A549 (cell line): ENCODE measurements at regions not wholly inside any gene's neighbourhood (a gene's known extent, or its start where the extent isn't known, plus 50 kb on each side); places are given as distances from the start of the nearest gene placed in this dataset.

ENCODE experiments used
- CTCF ChIP-seq: fragments of >200 bp; sonication (Bioruptor Twin); formaldehyde crosslinking; IDR thresholded peaks from 3 replicates; pipeline ENCODE4 v1.5.1; 2016
- EP300 ChIP-seq, 2 experiments: fragments of >200 bp; sonication (Bioruptor Twin); formaldehyde crosslinking; IDR thresholded peaks; 2 replicates in 1 of 2; 3 replicates in 1 of 2; pipeline ENCODE4 v1.6.1; 2016 to 2017
- FOXS1 ChIP-seq: fragments of 250-450 bp; sonication (Bioruptor Pico); IDR thresholded peaks from 2 replicates; pipeline ENCODE4 v1.5.0; 2020; ENCODE audit warnings: mild to moderate bottlenecking, moderate library complexity
- POLR2A ChIP-seq: IDR thresholded peaks from 2 replicates; pipeline ENCODE4 v1.6.1; 2012; ENCODE audit warnings: mild to moderate bottlenecking, low read length
- RARB ChIP-seq: fragments of 250-450 bp; sonication (Bioruptor Pico); IDR thresholded peaks from 2 replicates; pipeline ENCODE4 v1.8.0; 2021; ENCODE audit warnings: mild to moderate bottlenecking, moderate library complexity
- REST ChIP-seq: fragments of 200-600 bp; sonication (generic); IDR thresholded peaks from 2 replicates; pipeline ENCODE4 v1.6.1; 2016; ENCODE audit warnings: antibody characterized with exemption, mild to moderate bottlenecking, moderate library complexity

GRCh38 chr3:152056987-152057386 lies 183.5 kb downstream of the SUCNR1 start:
- no peak for TF ChIP-seq RARB (CRISPR knock-in tag)
- TF ChIP-seq EP300 (IDR thresholded peaks at IDR 0.05) = no peak
- no peak for TF ChIP-seq POLR2A
- no peak for TF ChIP-seq REST
- TF ChIP-seq FOXS1 (CRISPR knock-in tag) = no peak
- TF ChIP-seq CTCF = no peak
